Type B pancreatic cell (in vitro differentiated cells): ENCODE measurements at regions not wholly inside any gene's neighbourhood (a gene's known extent, or its start where the extent isn't known, plus 50 kb on each side); places are given as distances from the start of the nearest gene placed in this dataset.
"Not testable (repeated sequence)": the region's sequence is repeated elsewhere in the genome, so short reads cannot be mapped to it uniquely, and the experiment has no call there.

Source experiments
- DNase-seq: peaks from one replicate; pipeline ENCODE4 v3.0.0; 2021; ENCODE audit warnings: mixed read lengths; ENCODE audit not compliant: unreplicated experiment; ENCODE audit errors: extremely low spot score
- H3K27ac Mint-ChIP-seq: 2 replicates; pipeline ENCODE4 v1.8.0; 2021; ENCODE audit warnings: mild to moderate bottlenecking, mixed read lengths
- H3K27me3 Mint-ChIP-seq: 2 replicates; pipeline ENCODE4 v1.8.0; 2021; ENCODE audit warnings: mixed read lengths
- H3K36me3 Mint-ChIP-seq: 2 replicates; pipeline ENCODE4 v1.8.0; 2021; ENCODE audit warnings: mixed read lengths
- H3K4me1 Mint-ChIP-seq: one replicate; pipeline ENCODE4 v1.8.0; 2021; ENCODE audit warnings: mixed read lengths; ENCODE audit not compliant: unreplicated experiment
- H3K4me3 Mint-ChIP-seq: 2 replicates; pipeline ENCODE4 v1.8.0; 2021; ENCODE audit warnings: mild to moderate bottlenecking, mixed read lengths
- H3K9me3 Mint-ChIP-seq: 2 replicates; pipeline ENCODE4 v1.8.0; 2021; ENCODE audit warnings: mixed read lengths

DNA sequence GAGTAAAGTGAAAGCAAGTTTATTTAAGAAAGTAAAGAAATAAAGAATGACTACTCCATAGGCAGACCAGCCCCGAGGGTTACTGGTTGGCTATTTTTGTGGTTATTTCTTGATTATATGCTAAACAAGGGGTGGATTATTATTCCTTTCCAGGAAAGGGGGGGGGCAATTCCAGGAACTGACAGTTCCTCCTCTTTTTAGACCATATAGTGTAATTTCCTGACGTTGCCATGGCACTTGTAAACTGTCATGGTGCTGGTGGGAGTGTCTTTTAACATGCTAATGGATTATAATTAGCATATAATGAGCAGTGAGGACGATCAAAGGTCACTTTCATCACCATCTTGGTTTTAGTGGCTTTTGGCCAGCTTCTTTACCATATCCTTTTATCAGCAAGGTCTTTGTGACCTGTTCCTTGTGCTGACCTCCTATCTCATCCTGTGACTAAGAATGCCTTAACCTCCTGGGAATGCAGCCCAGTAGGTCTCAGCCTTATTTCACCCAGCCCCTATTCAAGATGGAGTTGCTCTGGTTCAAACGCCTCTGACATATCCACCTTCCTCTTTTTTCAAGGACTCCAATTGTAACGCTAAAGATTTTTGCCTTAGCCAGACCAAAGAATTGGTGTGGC is 104.1 kb downstream of the FAM72C start:
- not testable (repeated sequence) for H3K4me3 Mint-ChIP-seq, H3K9me3 Mint-ChIP-seq, DNase-seq

DNA sequence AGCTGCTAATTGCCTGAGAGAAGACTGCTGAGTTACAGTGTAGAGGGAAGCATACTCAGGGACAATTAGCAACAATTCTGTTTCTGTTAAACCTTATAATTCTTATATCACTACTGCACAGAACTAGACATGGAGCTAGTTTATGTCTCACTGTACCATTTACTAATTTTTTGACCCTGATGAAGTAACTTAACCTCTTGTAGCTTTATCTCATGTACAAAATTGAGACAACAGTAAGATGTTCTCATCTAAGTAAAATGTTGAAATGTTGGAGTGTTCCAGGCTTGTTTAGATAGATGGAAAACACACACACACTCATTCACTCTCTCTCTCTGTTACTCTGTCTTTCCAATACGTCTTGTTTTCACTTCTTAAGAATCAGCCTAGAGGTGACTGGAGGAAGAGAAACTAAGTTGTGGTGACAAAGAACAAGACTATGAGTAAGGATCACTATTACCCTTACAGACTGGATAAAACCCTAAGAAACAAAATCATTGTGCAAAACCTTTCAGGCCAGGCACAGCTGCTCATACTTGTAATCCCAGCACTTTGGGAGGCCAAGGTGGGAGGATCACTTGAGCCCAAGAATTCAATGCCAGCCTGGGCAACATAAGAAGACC is 107.8 kb downstream of the FAM72C start:
- H3K27ac Mint-ChIP-seq, H3K4me3 Mint-ChIP-seq, H3K27me3 Mint-ChIP-seq, H3K36me3 Mint-ChIP-seq, DNase-seq, H3K9me3 Mint-ChIP-seq, H3K4me1 Mint-ChIP-seq: not testable (repeated sequence)

More for the DNA sequence above, 104.1 kb downstream of the FAM72C start:
- not testable (repeated sequence) for H3K4me1 Mint-ChIP-seq, H3K36me3 Mint-ChIP-seq, H3K27me3 Mint-ChIP-seq, H3K27ac Mint-ChIP-seq

DNA sequence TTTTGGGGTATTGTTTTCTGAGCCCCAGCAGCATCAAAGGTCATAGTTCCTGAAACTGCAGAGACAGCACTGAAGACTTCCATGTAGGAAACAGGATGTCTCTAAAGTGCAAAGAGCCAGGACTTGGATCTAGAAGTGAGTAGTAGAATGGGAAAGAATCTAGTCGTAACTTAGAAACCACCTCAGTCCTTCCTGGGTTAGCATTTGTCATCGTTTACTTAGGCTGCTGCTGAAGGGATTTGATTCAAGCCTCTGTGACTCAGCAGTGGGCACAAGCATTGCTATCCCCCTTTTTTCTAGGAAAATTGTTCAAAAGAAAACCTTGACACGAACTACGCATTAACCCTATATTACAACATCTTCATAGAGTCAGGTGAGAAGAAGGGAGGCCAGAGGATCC is 109.1 kb downstream of the FAM72C start:
- not testable (repeated sequence) for H3K4me1 Mint-ChIP-seq, H3K9me3 Mint-ChIP-seq, H3K27ac Mint-ChIP-seq, H3K27me3 Mint-ChIP-seq, H3K36me3 Mint-ChIP-seq, H3K4me3 Mint-ChIP-seq, DNase-seq

DNA sequence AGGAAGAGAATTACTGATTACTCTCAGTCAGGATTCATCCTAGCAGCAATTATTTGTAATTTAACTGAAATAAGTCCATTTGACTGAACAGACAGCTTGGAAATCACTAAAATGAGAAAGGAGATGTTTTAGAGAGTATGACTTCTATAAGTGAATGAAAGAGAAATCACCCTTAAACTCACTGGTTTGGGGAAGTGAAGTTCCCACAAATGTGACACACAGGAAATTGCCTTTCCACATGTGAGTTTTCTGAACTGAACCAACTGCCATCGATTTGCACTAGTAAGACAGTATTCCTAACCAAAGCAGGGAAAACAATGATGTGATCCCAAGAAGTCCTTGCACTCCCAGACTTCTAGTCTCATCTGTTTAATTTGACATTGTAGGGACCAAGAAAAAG is 110.5 kb downstream of the FAM72C start:
- H3K36me3 Mint-ChIP-seq, H3K9me3 Mint-ChIP-seq, DNase-seq, H3K4me3 Mint-ChIP-seq, H3K27ac Mint-ChIP-seq, H3K4me1 Mint-ChIP-seq, H3K27me3 Mint-ChIP-seq: not testable (repeated sequence)

DNA sequence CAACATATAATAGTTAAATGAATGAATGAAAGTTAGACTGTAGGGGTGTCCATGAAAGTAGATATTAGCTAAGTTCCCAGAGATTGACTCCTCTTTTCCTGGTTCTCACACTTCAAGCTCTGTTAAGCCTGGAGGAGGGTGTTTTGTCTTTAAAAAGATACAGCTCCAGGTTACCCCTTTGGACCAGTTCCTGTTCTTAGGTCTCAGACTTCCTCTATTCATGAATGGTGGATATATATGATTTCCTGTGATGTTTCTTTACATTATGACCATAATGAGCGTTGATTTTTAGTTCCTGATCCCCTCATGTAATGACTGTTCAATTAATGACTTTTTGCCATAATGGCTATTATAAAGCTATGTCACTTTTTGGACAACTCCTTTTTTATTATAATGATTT is 115.9 kb downstream of the FAM72C start:
- not testable (repeated sequence) for H3K9me3 Mint-ChIP-seq, DNase-seq, H3K36me3 Mint-ChIP-seq, H3K4me1 Mint-ChIP-seq, H3K4me3 Mint-ChIP-seq, H3K27ac Mint-ChIP-seq, H3K27me3 Mint-ChIP-seq

DNA sequence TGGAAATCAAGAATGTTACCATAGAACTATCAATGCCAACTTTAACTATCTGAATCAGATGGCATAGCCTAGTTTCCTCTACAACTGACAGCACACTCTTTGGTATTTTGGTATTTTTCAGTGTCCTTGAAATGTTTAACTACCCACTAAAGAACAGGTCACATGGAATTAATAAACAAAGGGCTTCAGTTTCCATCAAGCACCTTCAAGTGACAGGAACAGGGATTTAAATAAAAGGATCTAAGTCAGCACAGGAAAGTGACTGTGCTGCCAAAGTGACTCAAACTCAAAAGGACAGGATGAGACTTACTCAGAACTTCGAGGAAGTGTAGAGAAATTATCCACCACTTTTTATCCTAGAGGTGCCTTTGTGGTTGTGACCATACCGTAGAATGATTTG is 117.7 kb downstream of the FAM72C start:
- not testable (repeated sequence) for H3K27me3 Mint-ChIP-seq, H3K27ac Mint-ChIP-seq, DNase-seq, H3K4me1 Mint-ChIP-seq, H3K9me3 Mint-ChIP-seq, H3K4me3 Mint-ChIP-seq, H3K36me3 Mint-ChIP-seq

DNA sequence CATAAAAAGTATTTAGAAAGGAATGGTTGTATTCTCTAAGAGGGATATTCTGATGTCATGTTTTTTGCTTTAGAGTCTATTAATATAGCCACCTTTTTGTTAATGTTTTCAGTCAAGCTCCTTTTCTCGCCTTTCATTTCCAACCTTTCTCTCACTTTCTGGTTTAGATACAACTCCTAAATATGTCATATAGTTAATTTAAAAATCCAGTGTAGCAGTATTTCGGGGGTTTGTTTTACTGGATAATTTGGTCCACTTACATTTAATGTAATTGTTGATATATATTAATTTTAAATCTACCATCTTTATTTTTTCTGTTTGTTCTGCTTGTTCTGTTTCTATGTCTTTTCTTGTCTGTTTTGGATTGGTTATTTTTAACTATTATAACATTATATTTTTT is 121.1 kb downstream of the FAM72C start:
- H3K27ac Mint-ChIP-seq, H3K36me3 Mint-ChIP-seq, H3K9me3 Mint-ChIP-seq, H3K4me1 Mint-ChIP-seq, H3K4me3 Mint-ChIP-seq, DNase-seq, H3K27me3 Mint-ChIP-seq: not testable (repeated sequence)

DNA sequence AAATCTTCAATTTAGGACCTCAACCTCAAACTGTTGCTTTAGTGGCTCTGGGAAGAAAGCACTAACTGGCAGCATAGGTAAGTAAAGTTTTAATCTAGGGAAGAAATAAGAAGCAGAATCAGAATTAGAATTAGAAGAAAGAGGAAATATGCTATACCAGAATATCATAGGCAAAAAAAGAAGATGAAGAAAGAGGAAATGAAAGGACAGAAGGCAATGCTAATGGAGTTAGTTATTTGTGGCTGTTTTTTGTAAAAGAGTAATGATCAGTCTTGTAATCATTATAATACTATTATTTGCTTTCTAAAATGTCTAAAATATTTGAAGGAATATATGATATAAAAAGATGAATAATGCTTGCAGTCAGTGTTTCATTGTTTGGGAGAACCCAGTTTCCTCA is 122.9 kb downstream of the FAM72C start:
- not testable (repeated sequence) for H3K9me3 Mint-ChIP-seq, H3K27me3 Mint-ChIP-seq, H3K4me3 Mint-ChIP-seq, DNase-seq, H3K36me3 Mint-ChIP-seq, H3K4me1 Mint-ChIP-seq, H3K27ac Mint-ChIP-seq

DNA sequence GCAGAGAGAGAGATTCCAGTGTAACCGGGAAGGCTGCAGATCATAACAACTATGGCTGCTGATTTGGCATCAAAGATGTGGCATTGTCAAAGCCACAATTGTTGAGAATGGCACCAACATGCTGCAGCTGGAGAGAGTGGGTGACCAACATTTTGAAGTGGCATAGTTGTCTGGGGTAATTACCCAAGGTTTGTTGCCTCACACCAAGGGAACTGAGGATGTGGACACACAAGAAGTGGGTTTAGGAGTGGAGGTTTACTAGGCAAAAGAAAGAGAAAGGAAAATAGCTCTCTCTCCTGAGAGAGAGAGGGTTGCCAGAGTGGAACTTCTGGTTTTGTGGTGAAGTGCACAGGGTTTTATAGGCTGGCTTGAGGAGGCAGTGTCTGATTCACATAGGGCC is 126.6 kb downstream of the FAM72C start:
- not testable (repeated sequence) for DNase-seq, H3K27me3 Mint-ChIP-seq, H3K36me3 Mint-ChIP-seq, H3K4me3 Mint-ChIP-seq, H3K27ac Mint-ChIP-seq, H3K9me3 Mint-ChIP-seq, H3K4me1 Mint-ChIP-seq

DNA sequence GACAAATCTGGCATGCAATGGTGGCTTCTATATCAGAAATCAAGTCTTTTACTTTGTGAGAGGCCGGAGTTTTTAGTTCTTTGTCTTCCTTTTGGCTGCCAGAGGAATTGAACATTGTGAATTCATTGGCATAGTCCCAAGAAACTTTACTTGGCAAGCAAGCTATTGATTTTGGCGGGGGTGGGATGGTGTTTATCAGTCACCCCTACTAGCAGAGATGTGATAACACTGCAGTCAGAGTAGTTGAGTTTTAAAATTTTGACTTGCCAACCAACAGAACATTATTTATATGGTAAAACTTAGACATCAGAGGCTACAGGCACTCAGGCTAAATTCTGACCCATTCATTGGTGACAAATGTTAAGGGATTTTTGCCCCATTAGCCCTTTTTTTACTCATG is 129.7 kb downstream of the FAM72C start:
- not testable (repeated sequence) for H3K4me1 Mint-ChIP-seq, H3K9me3 Mint-ChIP-seq, H3K36me3 Mint-ChIP-seq, DNase-seq, H3K4me3 Mint-ChIP-seq, H3K27ac Mint-ChIP-seq
- H3K27me3 Mint-ChIP-seq = peaks cover 17% of the 10 kb centered on the region

DNA sequence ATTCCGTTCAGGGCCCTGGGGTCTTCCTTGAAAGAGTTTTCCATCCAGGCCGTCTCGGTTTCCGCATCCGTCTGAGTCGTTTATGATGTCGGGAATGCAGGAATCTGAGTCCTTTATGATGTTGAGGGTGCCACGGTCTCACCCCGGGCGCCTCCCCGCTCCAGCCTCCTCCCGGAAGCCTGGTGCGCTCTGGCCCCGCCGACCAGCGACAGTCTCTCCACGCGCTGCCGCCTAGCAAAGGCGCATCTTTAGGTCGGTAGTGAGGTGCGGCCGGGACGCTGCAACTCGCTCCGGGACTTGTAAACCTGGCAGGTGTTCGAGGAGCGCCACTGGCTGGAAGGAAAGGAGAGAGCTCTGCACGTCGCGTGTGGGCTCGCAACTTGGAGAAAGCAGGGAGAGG is 132.6 kb downstream of the FAM72C start:
- H3K4me3 Mint-ChIP-seq, H3K36me3 Mint-ChIP-seq: not testable (repeated sequence)

DNA sequence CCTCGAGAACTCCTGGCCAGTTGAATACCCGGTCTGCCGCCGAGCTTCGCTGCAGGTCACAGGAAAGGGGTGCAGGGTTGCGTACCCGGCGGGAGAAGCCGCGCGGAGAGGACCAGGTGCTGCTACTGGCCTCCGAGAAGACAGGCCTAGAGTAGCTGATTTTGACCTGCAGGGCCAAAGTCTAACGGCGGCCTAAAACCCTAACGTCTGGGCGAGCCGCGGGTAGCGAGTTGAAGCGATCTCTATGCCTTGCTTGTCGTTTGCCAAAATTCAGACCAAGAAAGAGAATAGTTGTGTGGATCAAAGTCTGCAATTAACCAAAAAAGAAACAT is 133.2 kb downstream of the FAM72C start:
- H3K4me1 Mint-ChIP-seq, H3K27ac Mint-ChIP-seq, H3K9me3 Mint-ChIP-seq, H3K36me3 Mint-ChIP-seq, DNase-seq, H3K4me3 Mint-ChIP-seq: not testable (repeated sequence)
- peaks cover 17% of the 10 kb centered on the region for H3K27me3 Mint-ChIP-seq

More for the DNA sequence above, 132.6 kb downstream of the FAM72C start:
- DNase-seq, H3K4me1 Mint-ChIP-seq, H3K27ac Mint-ChIP-seq, H3K9me3 Mint-ChIP-seq: not testable (repeated sequence)
- H3K27me3 Mint-ChIP-seq = peaks cover 17% of the 10 kb centered on the region

DNA sequence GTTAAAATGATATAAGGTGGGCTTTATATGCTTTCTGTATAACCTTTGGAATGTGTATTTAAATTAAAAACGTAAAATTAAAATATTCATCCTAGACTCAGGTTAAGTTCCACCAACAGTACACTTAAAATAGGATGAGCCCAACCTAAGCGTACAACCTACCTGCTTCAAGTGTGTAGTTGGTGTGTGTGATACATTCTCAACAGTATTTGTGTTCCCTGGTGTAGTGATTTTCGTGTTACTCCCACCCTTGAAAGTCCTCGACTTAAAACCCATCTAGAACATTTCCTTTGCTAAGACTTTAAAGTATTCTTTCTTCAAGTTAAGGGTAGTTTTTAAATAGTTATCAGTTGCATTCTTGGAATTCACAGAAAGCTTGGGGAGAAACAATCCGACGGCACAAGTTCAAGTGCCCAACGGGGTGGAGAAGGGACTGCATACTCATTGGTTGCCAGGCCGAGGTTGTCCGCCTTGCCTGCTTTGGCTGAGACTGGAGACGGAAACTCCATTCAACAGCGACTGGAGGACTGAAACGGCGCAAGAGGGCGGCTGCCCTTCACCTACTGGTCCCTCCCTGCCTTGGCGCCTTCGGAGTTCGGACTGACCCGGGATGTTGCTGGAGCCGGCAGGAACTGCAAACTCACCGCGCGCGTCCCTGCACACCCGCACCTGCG is 133.7 kb downstream of the FAM72C start:
- not testable (repeated sequence) for H3K4me3 Mint-ChIP-seq, H3K27ac Mint-ChIP-seq, H3K36me3 Mint-ChIP-seq, H3K4me1 Mint-ChIP-seq, H3K9me3 Mint-ChIP-seq, DNase-seq
- H3K27me3 Mint-ChIP-seq = peaks cover 17% of the 10 kb centered on the region

DNA sequence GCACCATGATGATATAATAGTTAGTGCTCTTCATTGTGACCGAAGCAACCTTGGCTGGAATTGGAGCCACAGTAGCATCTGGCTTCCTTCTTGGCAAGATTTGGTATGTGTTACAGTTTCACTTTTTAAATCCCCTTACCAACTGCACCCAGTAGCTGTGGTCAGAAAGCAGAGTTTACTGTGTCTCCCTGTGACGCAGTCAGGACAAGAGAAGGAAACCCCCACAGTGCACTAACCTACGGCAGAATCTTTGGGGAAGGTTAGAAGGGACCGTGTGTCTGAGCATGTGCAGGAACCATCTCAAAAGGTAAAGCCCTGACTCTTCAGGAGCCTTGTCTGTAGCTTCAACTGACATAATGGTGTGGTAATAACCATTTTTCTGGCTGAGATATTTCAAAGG is 138.4 kb downstream of the FAM72C start:
- H3K9me3 Mint-ChIP-seq, H3K4me3 Mint-ChIP-seq, H3K4me1 Mint-ChIP-seq, H3K27me3 Mint-ChIP-seq, H3K27ac Mint-ChIP-seq, H3K36me3 Mint-ChIP-seq, DNase-seq: not testable (repeated sequence)
